Dendritic cell treated with granulocyte-macrophage colony-stimulating factor and Interleukin-4, amounts not matched to agents 40 ng/mL and 50 ng/mL, for 4 days (primary cell): ENCODE measurements at regions not wholly inside any gene's neighbourhood (a gene's known extent, or its start where the extent isn't known, plus 50 kb on each side); places are given as distances from the start of the nearest gene placed in this dataset.
"Not testable (repeated sequence)": the region's sequence is repeated elsewhere in the genome, so short reads cannot be mapped to it uniquely, and the experiment has no call there.

ENCODE experiments used
- H3K27ac Mint-ChIP-seq: one replicate; pipeline ENCODE4 v1.8.0; 2022; ENCODE audit warnings: mild to moderate bottlenecking, mixed read lengths
- H3K27me3 Mint-ChIP-seq: one replicate; pipeline ENCODE4 v1.8.0; 2022; ENCODE audit warnings: mild to moderate bottlenecking, mixed read lengths
- H3K36me3 Mint-ChIP-seq: one replicate; pipeline ENCODE4 v1.8.0; 2022; ENCODE audit warnings: low read depth, mixed read lengths
- H3K4me1 Mint-ChIP-seq: one replicate; pipeline ENCODE4 v1.8.0; 2022; ENCODE audit warnings: low read depth, mixed read lengths
- H3K4me3 Mint-ChIP-seq: one replicate; pipeline ENCODE4 v1.8.0; 2022; ENCODE audit warnings: mild to moderate bottlenecking, moderate library complexity, mixed read lengths
- H3K9me3 Mint-ChIP-seq: one replicate; pipeline ENCODE4 v1.8.0; 2022; ENCODE audit warnings: mixed read lengths
- intact Hi-C: fragments of 100-400 bp; cut with micrococcal nuclease; formaldehyde crosslinking; loops from one replicate; pipeline ENCODE4 v1.15.0; 2022

DNA sequence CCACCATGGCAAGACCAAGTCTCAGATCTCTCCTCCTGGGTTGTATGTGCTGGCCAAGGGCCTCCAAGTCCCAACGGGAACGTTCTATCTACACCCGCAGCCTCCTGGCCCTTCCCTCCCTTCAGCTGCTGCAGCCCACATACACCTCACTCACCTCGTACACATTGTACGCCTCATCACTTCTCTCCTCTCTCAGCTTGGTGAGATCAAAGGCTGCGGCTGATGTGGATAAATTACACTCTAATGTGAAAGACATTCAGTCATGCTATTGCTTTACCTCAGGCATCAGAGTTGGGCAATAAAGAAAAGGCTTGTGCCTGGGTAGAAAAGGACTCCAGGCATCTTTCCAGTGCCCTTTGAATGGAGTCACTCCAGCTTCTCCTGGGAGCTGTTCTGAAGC, 135.3 kb upstream of the FOXQ1 start:
- no peaks in the 10 kb centered on the region for H3K27me3 Mint-ChIP-seq
- no peaks in the 10 kb centered on the region for H3K9me3 Mint-ChIP-seq
- no peaks in the 10 kb centered on the region for H3K36me3 Mint-ChIP-seq
- H3K4me3 Mint-ChIP-seq, result no peak overlapping the region
- intact Hi-C loops, result no loop called here
- no peaks in the 10 kb centered on the region for H3K4me1 Mint-ChIP-seq
- no peak overlapping the region for H3K27ac Mint-ChIP-seq

DNA sequence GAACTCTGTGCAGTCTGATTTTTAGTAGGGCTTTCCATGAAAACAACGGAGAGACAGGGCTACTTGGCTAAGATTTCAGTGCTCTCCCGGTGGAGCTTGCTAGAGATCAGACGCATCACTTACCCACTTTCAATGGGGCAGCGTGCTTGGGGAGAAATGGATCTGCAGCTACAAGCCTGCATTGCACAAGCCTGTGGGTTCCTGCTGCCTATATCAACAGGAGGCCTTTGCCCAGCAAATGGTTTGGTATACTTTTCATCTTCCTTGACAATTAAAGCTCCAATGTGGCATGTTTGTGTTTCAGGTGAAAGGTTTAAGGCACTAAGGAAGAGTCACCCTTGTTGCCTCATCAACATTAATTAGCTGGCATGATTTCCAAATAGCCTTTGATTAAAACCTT, 136.0 kb upstream of the FOXQ1 start:
- Mint-ChIP-seq H3K27ac (no peak overlapping the region), H3K4me1 (no peaks in the 10 kb centered on the region), H3K36me3 (no peaks in the 10 kb centered on the region), H3K4me3 (no peak overlapping the region), H3K9me3 (no peaks in the 10 kb centered on the region), H3K27me3 (no peaks in the 10 kb centered on the region)
- intact Hi-C loops, result no loop called here

GRCh38 chr6:1170794-1171193, 141.1 kb upstream of the FOXQ1 start:
- Mint-ChIP-seq H3K27me3 (no peaks in the 10 kb centered on the region), H3K9me3 (no peaks in the 10 kb centered on the region), H3K36me3 (no peaks in the 10 kb centered on the region), H3K4me3 (no peak overlapping the region), H3K4me1 (no peaks in the 10 kb centered on the region), H3K27ac (no peak overlapping the region)
- intact Hi-C loops, result no loop called here

DNA sequence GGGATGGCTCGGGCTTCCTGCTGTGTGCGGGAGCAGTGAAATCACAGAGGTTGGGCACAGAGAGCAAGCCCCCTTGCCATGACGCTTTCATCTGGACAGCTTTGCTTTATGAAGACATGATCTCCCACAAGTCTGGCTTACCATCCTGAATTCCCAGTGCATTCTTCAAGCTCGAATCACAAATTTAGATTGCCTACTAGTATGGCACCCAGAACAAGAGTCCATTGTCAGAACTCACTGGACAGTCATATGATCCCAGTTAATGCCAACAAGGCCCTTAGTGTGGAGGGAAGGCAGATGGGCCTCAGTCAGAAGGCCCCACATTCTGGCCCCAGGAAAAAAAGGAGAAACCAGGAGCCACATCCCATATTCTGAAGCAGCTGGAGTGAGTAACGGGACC, 147.3 kb upstream of the FOXQ1 start:
- H3K4me3 Mint-ChIP-seq, result no peak overlapping the region
- no peaks in the 10 kb centered on the region for H3K27me3 Mint-ChIP-seq
- no peaks in the 10 kb centered on the region for H3K36me3 Mint-ChIP-seq
- no peaks in the 10 kb centered on the region for H3K9me3 Mint-ChIP-seq
- H3K4me1 Mint-ChIP-seq, result no peaks in the 10 kb centered on the region
- no peak overlapping the region for H3K27ac Mint-ChIP-seq
- intact Hi-C loops, result no loop called here

DNA sequence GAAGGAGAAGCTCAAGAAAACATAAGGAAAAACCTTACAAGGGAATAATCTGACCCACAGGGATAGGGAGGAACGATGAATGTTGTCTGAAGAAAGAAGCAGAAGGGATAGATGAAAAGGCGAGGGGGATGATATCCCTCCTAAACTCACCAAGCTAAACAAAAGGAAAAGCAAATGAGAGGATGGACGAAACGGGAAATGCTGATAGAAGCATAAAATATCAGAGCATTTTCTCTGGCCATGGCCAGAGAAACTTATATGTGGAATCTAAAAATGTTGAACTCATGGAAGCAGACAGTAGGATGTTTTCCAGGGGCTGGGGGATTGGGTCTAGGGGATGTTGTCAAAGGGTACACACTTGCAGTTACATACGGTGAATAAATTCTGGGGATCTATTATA, 148.4 kb upstream of the FOXQ1 start:
- Mint-ChIP-seq H3K27me3 (no peaks in the 10 kb centered on the region), H3K4me3 (no peak overlapping the region), H3K9me3 (no peaks in the 10 kb centered on the region), H3K36me3 (no peaks in the 10 kb centered on the region), H3K27ac (no peak overlapping the region), H3K4me1 (no peaks in the 10 kb centered on the region)
- intact Hi-C loops, result no loop called here

DNA sequence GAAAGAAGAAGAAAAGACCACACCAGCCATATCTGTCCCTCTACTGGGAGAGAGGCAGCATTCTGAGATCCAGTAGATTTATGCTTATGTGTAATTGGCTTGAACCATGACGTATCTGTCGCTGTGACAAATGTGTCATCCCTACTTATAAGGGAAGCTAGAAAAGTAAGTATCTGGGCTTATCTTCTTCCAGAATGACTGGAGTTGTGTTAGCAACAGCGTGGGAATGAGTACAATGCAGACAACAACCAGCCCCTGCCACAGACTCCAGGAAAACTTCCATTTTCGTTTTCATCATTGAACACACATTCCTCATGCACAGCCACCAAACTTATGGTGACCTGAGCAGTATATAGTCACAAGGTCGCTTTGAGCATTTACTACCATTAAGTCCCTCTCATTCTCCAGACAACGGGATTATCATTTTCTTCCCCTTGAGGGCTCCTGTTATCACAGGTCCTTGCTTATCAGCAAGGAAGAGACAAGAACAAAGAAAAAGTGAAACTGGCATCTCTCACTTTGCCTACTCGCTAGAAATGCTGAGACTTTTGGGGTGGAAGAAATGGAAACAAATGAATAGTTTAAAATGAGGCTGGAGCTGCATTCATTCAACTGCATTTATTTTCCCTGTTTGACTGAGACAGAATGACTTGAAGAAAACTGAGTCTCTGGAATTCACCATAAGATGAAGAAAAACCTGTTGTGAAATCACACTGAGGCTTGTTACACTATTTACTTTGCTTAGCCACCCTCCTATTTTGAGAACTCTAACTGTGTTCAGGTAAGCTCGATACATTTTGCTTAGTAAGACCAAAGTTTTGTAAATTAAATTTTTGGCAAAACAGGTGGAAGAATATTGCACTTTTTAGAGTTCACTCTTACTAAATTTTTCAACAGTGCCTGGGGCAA, 149.3 kb upstream of the FOXQ1 start:
- intact Hi-C loops, result no loop called here
- no peak overlapping the region for H3K4me3 Mint-ChIP-seq
- no peaks in the 10 kb centered on the region for H3K36me3 Mint-ChIP-seq
- H3K27me3 Mint-ChIP-seq, result no peaks in the 10 kb centered on the region
- no peak overlapping the region for H3K27ac Mint-ChIP-seq
- no peaks in the 10 kb centered on the region for H3K4me1 Mint-ChIP-seq
- H3K9me3 Mint-ChIP-seq, result no peaks in the 10 kb centered on the region

DNA sequence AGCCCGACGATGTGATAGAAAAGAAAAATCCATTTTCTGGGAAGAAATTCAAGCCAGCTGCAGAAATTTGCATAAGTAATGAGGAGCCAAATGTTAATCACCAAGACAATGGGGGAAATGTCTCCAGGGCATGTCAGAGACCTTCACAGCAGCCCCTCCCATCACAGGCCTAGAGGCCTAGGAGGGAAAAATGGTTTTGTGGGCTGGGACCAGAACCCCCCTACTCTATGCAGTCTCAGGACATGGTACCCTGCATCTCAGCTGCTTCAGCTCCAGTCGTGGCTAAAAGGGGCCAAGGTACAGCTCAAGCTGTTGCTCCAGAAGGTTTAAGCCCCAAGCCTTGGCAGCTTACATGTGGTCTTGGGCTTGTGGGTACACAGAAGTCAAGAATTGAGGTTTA, 155.5 kb upstream of the FOXQ1 start:
- H3K9me3 Mint-ChIP-seq, result peaks cover 13% of the 10 kb centered on the region
- intact Hi-C loops, H3K4me1 Mint-ChIP-seq, H3K36me3 Mint-ChIP-seq, H3K27me3 Mint-ChIP-seq, H3K4me3 Mint-ChIP-seq, H3K27ac Mint-ChIP-seq: not testable (repeated sequence)

DNA sequence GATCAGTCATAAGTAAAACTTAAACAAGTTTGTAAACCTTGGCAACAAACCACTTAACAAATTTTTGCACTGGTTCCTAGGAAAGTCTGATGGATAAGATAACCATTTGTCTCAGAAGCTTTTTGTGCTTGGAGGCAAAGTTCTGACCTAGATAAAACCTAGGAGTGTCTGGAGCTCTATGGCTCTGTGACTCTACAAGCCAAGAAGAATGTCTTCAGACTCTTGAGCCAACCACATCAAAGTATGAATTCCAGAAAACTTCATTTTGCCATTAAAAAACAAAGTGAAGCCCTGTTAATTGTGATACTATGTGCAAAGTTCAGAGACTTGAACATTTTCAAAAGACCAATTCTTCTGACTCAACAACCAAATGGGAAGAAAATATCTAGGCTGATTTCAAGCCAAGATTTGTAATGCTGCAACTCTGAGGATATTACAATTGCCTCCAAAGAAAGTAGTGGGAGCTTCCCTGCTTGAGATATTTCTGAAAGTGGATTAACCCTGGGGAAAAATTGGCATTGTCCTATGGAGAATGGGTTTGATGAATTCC, 158.1 kb upstream of the FOXQ1 start:
- H3K4me1 Mint-ChIP-seq, result no peaks in the 10 kb centered on the region
- intact Hi-C loops, result no loop called here
- no peak overlapping the region for H3K27ac Mint-ChIP-seq
- peaks cover 6% of the 10 kb centered on the region for H3K27me3 Mint-ChIP-seq
- no peaks in the 10 kb centered on the region for H3K36me3 Mint-ChIP-seq
- peaks cover 13% of the 10 kb centered on the region for H3K9me3 Mint-ChIP-seq
- H3K4me3 Mint-ChIP-seq, result no peak overlapping the region

DNA sequence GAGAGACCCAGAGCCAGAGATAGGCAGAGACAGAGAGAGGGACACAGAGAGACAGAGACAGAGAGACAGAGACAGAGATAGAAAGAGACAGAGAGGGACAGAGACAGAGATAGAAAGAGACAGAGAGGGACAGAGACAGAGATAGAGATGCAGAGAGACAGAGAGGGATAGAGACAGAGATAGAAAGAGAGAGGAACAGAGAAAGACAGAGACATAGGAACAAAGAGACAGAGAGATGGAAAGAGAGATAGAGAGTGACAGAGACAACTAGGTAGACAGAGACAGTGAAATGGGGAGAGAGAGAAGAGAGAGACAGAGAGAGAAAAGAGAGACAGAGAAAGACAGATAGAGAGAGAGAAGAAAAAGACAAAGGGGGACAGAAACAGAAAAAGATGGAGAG, 165.4 kb upstream of the FOXQ1 start:
- peaks cover 5% of the 10 kb centered on the region for H3K27me3 Mint-ChIP-seq
- no peaks in the 10 kb centered on the region for H3K9me3 Mint-ChIP-seq
- H3K4me3 Mint-ChIP-seq, result no peak overlapping the region
- no peaks in the 10 kb centered on the region for H3K36me3 Mint-ChIP-seq
- intact Hi-C loops, result no loop called here
- H3K27ac Mint-ChIP-seq, result no peak overlapping the region
- no peaks in the 10 kb centered on the region for H3K4me1 Mint-ChIP-seq

DNA sequence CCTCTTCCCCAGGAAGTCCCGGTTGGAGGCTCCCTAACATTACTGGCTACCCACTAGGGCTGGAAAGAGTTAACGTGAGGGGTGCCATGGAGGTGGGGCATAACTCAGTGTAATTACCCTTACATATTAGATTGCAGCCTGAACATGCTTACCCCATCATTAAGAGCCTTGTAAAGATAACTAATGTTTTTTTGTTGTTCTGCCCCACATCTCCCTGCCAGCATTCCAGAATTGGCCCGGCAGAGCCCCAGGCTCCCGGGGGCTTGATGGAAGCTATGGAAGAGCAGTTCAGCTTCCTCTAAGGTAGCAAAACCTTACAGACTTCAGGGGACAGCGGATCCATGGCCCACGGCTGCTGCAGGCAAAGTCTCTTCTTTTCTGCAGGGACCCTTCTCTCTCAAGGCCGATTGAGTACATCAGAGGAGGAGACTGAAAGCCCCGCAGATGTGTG, 166.1 kb upstream of the FOXQ1 start:
- Mint-ChIP-seq H3K27me3 (peaks cover 5% of the 10 kb centered on the region), H3K4me1 (no peaks in the 10 kb centered on the region), H3K36me3 (no peaks in the 10 kb centered on the region), H3K27ac (no peak overlapping the region), H3K4me3 (no peak overlapping the region), H3K9me3 (no peaks in the 10 kb centered on the region)
- intact Hi-C loops, result no loop called here

GRCh38 chr6:1144842-1145767, 166.8 kb upstream of the FOXQ1 start:
- Mint-ChIP-seq H3K4me1 (no peaks in the 10 kb centered on the region), H3K4me3 (no peak overlapping the region), H3K27ac (no peak overlapping the region), H3K27me3 (peaks cover 3% of the 10 kb centered on the region), H3K36me3 (no peaks in the 10 kb centered on the region), H3K9me3 (no peaks in the 10 kb centered on the region)
- intact Hi-C loops, result no loop called here

GRCh38 chr6:1143655-1144054, 168.2 kb upstream of the FOXQ1 start:
- H3K4me1 Mint-ChIP-seq, result no peaks in the 10 kb centered on the region
- no peak overlapping the region for H3K4me3 Mint-ChIP-seq
- intact Hi-C loops, result no loop called here
- H3K9me3 Mint-ChIP-seq, result peaks cover 7% of the 10 kb centered on the region
- H3K27ac Mint-ChIP-seq, result no peak overlapping the region
- H3K36me3 Mint-ChIP-seq, result no peaks in the 10 kb centered on the region
- H3K27me3 Mint-ChIP-seq, result peaks cover 6% of the 10 kb centered on the region

DNA sequence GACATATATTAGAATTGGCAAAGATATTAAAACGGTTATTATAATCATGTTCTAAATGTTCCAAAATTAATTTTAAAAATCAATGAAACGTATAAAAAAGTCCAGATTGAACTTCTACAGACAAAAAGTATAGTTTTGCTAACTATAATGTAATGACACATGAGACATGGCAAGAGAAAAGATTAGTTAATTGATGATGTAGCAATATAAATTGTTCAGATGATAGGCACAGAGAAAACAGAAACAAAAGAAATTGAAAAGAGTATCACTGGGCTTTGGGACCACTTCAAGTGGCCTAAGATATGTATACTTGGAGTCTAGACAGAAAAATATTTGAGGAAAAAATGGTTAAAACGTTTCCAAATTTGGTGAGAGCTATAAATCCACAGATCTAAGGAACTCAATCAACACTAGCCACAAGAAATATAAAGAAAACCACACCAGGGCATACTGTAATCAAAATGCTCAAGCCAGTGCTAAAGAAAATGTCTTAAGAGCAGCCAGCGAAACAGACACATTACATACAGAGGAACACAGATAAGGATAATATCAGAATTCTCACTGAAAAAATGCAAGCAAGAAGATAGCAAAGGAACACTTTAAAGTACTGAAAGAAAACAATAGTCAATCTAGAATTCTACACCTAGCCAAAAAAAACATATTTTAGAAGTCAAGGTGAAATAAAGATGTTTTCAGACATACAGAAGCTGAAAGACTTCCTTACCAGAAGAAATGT, 172.6 kb upstream of the FOXQ1 start:
- H3K27ac Mint-ChIP-seq, result no peak overlapping the region

More for the DNA sequence above, 172.6 kb upstream of the FOXQ1 start:
- Mint-ChIP-seq H3K4me3 (no peak overlapping the region), H3K4me1 (no peaks in the 10 kb centered on the region), H3K36me3 (no peaks in the 10 kb centered on the region), H3K27me3 (peaks cover 6% of the 10 kb centered on the region), H3K9me3 (peaks cover 7% of the 10 kb centered on the region)
- intact Hi-C loops, result no loop called here
